NCI-H2227 (cell line): ENCODE measurements at regions not wholly inside any gene's neighbourhood (a gene's known extent, or its start where the extent isn't known, plus 50 kb on each side); places are given as distances from the start of the nearest gene placed in this dataset.

Experiments used
- DNase-seq: peaks from one replicate; lab custom pipeline; 2025; ENCODE audit not compliant: unreplicated experiment; lab: John Stamatoyannopoulos, UW

GRCh38 chr4:182973511-182973911, 56.3 kb upstream of the DCTD start:
- no peak for DNase-seq

DNA sequence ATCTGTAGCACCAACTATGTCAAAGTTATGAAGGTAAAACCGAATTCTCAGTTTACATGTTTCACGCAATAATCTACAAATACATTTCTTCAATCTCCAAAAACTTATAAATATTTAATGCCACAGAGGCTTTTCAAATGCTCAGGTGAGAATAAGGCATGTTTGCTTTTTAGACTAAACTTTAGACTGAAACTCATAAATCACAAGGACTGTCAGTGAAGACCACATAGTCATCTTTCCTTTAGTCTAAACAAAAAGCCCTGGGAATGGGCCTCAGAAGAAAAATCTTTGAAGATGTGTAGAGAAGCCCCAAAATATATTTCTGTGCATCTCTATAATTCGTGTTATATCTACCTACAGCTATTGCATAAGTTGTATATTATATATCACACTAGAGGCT, 54.5 kb upstream of the DCTD start:
- DNase-seq = no peak

DNA sequence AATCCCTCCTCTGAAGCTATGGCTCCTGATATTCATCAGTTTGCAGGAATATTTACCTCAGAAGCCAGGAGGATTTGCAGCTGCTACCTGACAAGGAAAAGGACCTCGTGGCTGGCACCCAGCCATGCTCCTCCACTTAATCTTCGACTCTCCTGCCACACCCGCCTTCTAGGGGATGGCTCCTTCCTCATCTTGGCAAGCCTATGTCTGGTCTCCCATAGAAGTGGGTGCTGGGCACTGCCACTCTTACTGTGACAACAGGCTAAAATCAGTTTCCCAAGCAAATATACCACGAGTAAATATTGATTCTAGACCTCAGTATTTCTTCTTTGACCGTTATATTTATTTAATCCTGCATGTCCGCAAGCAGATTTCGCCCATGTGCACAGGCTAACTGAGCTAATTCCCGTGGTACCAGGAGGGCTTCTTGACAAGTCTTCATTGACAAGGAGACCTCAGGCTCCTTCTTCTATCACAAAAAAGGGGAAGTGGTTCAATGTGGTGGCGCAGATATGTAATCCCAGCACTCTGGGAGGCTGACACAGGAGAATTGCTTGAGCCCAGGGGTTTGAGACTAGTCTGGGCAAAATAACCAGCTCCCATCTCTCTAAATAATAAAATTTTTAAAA, 52.6 kb upstream of the DCTD start:
- DNase-seq = no peak

GRCh38 chr4:182968917-182969650, 51.9 kb upstream of the DCTD start:
- DNase-seq = no peak

GRCh38 chr4:182967403-182967802, 50.2 kb upstream of the DCTD start:
- DNase-seq = no peak
